Heart left ventricle (tissue), 16 donors: ENCODE measurements at regions not wholly inside any gene's neighbourhood (a gene's known extent, or its start where the extent isn't known, plus 50 kb on each side); places are given as distances from the start of the nearest gene placed in this dataset.

Experiments
- ATAC-seq, 4 donors: fragments of 200-7000 bp; cut with Tn5 transposase; one replicate each; pipeline ENCODE4 v1.9.1; 2020 to 2022; ENCODE audit warnings: moderate library complexity in 4 of 4, mild to moderate bottlenecking in 3 of 4, moderate number of reproducible peaks in 1 of 4
- DNase-seq, 5 donors: peaks; one replicate each; pipeline ENCODE4 v3.0.0-alpha.2; 2020
- H3K27ac ChIP-seq, 12 donors: fragments of 200-600 bp; sonication (generic) in 4 of 12; one replicate each; pipeline versions ENCODE4 v1.5.0 to v1.8.0; 2016 to 2022; ENCODE audit warnings: mild to moderate bottlenecking in 2 of 12
- H3K27me3 ChIP-seq, 9 donors: fragments of 200-600 bp; sonication (generic) in 2 of 9; one replicate each; pipeline versions ENCODE4 v1.5.1 to v1.8.0; 2016 to 2022; ENCODE audit warnings: mild to moderate bottlenecking in 3 of 9
- H3K36me3 ChIP-seq, 9 donors: fragments of 200-600 bp; sonication (generic) in 2 of 9; one replicate each; pipeline versions ENCODE4 v1.5.0 to v1.8.0; 2018 to 2022; ENCODE audit warnings: mild to moderate bottlenecking in 2 of 9
- H3K4me1 ChIP-seq, 12 donors: fragments of 200-600 bp; sonication (generic) in 4 of 12; one replicate each; pipeline versions ENCODE4 v1.5.0 to v1.8.0; 2016 to 2022; ENCODE audit warnings: mild to moderate bottlenecking in 3 of 12
- H3K4me3 ChIP-seq, 12 donors: fragments of 200-600 bp; sonication (generic) in 4 of 12; one replicate each; pipeline versions ENCODE4 v1.5.0 to v1.8.0; 2017 to 2022; ENCODE audit warnings: mild to moderate bottlenecking in 9 of 12, moderate library complexity in 4 of 12
- H3K9me3 ChIP-seq, 12 donors: fragments of 200-600 bp; sonication (generic) in 4 of 12; one replicate each; pipeline versions ENCODE4 v1.5.0 to v1.8.0; 2016 to 2022; ENCODE audit warnings: mild to moderate bottlenecking in 1 of 12
- CTCF ChIP-seq, 12 donors: fragments of 200-600 bp; sonication (generic) in 4 of 12; IDR thresholded peaks; one replicate each; pipeline versions ENCODE4 v1.5.0 to v1.8.0; 2018 to 2022; ENCODE audit warnings: antibody characterized with exemption in 12 of 12, mild to moderate bottlenecking in 5 of 12
- POLR2A ChIP-seq, 2 donors: fragments of 450-650 bp; IDR thresholded peaks; one replicate each; pipeline ENCODE4 v1.6.1; 2017; ENCODE audit warnings: antibody characterized with exemption in 2 of 2, mild to moderate bottlenecking in 2 of 2, moderate library complexity in 2 of 2
- WGBS, 4 donors: extraction: QIAGEN DNeasy Blood & Tissue Kit in 2 of 4; methylation state at CpG; one replicate each; pipeline versions ENCODE4 v1.1.5 to v1.1.7; 2013 to 2018; 5-methylcytosine and 5-hydroxymethylcytosine counted together
- intact Hi-C, 10 donors: fragments of 100-400 bp; cut with DNase I; formaldehyde crosslinking; loops; one replicate each; pipeline versions ENCODE4 v1.11.1 to v1.14.2; 2022
- donor health status: ischemic (EF 13 %, LVEDD 7.1; RV severe dilation, severe dysfunction).
- donor health status: healthy with polysubstance abuse.
- donor health status: DM: no; HTN: yes; CAD: no.
- donor health status: DM: no; HTN: no; CAD: no.
- donor health status: ischemic (EF 25% LVEDD 6.9; RV normal size, moderate dysfunction).
- donor health status: ischemic (EF 25% LVEDD 5.7; RV mildly dilated, moderate dysfunction).
- donor health status: healthy.
- donor health status: DM: yes; HTN: yes; CAD: no.
- donor health status: ischemic (EF 35%, LVEDD 5.7; RV mildly dilated, moderate dysfunction).
- donor health status: nonischemic (EF 11% LVEDD 7.7; RV severe dilation, severe dysfunction).
- donor health status: DM: yes; HTN: yes; CAD: no.
- donor health status: PGD.
- donor health status: ischemic (EF 29% LVEDD 5.4; RV normal size, mild dysfunction).
- donor health status: nonischemic (EF 23%, LVEDD 6.1; RV moderate dilation, normal function).

- DNase-seq: no peak
- ATAC-seq: no peak
- TF ChIP-seq POLR2A (IDR thresholded peaks at IDR 0.05) (no peak), CTCF (IDR thresholded peaks at IDR 0.05) (no peak)
- no peaks in the 10 kb centered on the region for H3K27me3 ChIP-seq
- no peaks in the 10 kb centered on the region for H3K36me3 ChIP-seq
- no peak overlapping the region for H3K27ac ChIP-seq
- H3K9me3 ChIP-seq: peaks cover 0 to 6% (median 0%) of the 10 kb centered on the region in 12 donors
- intact Hi-C loops: no loop called here
- no peak overlapping the region for H3K4me3 ChIP-seq
- H3K4me1 ChIP-seq: peaks cover 0 to 17% (median 0%) of the 10 kb centered on the region in 12 donors
- WGBS, 4 donors: 31 to 43% (median 37%) methylated on average over 5 of the region's 5 CpGs
Observed at GRCh38 chr6:19042420-19042819, 655.3 kb downstream of the RNF144B start.

GRCh38 chr6:19050765-19051164 is 663.6 kb downstream of the RNF144B start:
- no peak for ATAC-seq
- Histone ChIP-seq H3K9me3 (peaks cover 0 to 20% (median 0%) of the 10 kb centered on the region in 12 donors), H3K27ac (no peak overlapping the region), H3K36me3 (no peaks in the 10 kb centered on the region), H3K27me3 (no peaks in the 10 kb centered on the region), H3K4me3 (no peak overlapping the region), H3K4me1 (no peaks in the 10 kb centered on the region)
- no peak for TF ChIP-seq POLR2A (IDR thresholded peaks at IDR 0.05)
- TF ChIP-seq CTCF (IDR thresholded peaks at IDR 0.05): no peak
- WGBS, 4 donors: 89 to 100% (median 94%) methylated on average over 3 of the region's 3 CpGs
- intact Hi-C loops: loop anchor here in 1 of 10 donors (1.0 kb wide), 1 partner anchor 10 kb away; no protein-coding TSS in a partner anchor
- DNase-seq: no peak

- H3K36me3 ChIP-seq: no peaks in the 10 kb centered on the region
- no peak overlapping the region for H3K27ac ChIP-seq
- no peak overlapping the region for H3K4me3 ChIP-seq
- ATAC-seq (no peak), DNase-seq (no peak)
- H3K9me3 ChIP-seq: peaks cover 0 to 20% (median 0%) of the 10 kb centered on the region in 12 donors
- TF ChIP-seq POLR2A (IDR thresholded peaks at IDR 0.05) (no peak), CTCF (IDR thresholded peaks at IDR 0.05) (no peak)
- intact Hi-C loops: no loop called here
- H3K4me1 ChIP-seq: no peaks in the 10 kb centered on the region
- 49 to 61% (median 55%) methylated on average over 1 of the region's 1 CpG for WGBS, 4 donors
- H3K27me3 ChIP-seq: no peaks in the 10 kb centered on the region
Observed at GRCh38 chr6:19052219-19052618, 665.1 kb downstream of the RNF144B start.

GRCh38 chr6:19059102-19059501 is 672.0 kb downstream of the RNF144B start:
- no peak overlapping the region for H3K27ac ChIP-seq
- intact Hi-C loops: no loop called here
- no peaks in the 10 kb centered on the region for H3K36me3 ChIP-seq
- DNase-seq: no peak
- TF ChIP-seq CTCF (IDR thresholded peaks at IDR 0.05): no peak
- no peak for TF ChIP-seq POLR2A (IDR thresholded peaks at IDR 0.05)
- no peaks in the 10 kb centered on the region for H3K4me1 ChIP-seq
- H3K27me3 ChIP-seq: no peaks in the 10 kb centered on the region
- peaks cover 0 to 11% (median 2%) of the 10 kb centered on the region in 12 donors for H3K9me3 ChIP-seq
- no peak overlapping the region for H3K4me3 ChIP-seq
- no peak for ATAC-seq
- 34 to 41% (median 36%) methylated on average over 4 of the region's 4 CpGs for WGBS, 4 donors
